A673 (cell line): ENCODE measurements at regions not wholly inside any gene's neighbourhood (a gene's known extent, or its start where the extent isn't known, plus 50 kb on each side); places are given as distances from the start of the nearest gene placed in this dataset.

Experiments used
- EZH2 ChIP-seq: fragments of 200-600 bp; sonication (generic); IDR thresholded peaks from 2 replicates; pipeline ENCODE4 v1.6.1; 2017; ENCODE audit warnings: borderline replicate concordance, low read depth, mild to moderate bottlenecking, mixed read lengths, antibody characterized with exemption, low read length; ENCODE audit not compliant: poor library complexity, severe bottlenecking
- TF ChIP-seq, protein P1 (sequence below): fragments of 300-800, 200-600 bp; sonication (generic); conservative IDR thresholded peaks from 2 replicates; pipeline ENCODE4 v1.5.1; 2017; ENCODE audit warnings: low read depth, mild to moderate bottlenecking, antibody characterized with exemption, low read length, moderate library complexity, mixed read lengths

DNA sequence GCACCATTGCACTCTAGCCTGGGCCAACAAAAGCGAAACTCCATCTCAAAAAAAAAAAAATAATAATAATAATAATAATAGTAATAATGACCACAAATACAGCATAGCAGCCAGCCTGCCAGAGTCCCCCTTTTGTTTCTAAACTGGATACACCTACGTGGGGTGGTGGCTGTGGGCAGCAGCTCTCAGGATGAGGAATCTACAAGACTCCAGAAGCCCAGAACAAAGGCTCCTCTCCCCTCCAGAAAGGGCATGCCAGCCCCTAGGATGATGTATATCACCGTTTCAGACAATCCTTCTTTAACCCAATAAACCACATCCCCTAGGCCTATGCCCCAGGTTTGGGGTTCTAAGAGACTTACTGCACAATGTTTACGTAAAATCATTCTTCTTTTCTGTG, 155.9 kb downstream of the QRSL1 start:
- no peak for TF ChIP-seq EZH2
- TF ChIP-seq, protein P1, sequence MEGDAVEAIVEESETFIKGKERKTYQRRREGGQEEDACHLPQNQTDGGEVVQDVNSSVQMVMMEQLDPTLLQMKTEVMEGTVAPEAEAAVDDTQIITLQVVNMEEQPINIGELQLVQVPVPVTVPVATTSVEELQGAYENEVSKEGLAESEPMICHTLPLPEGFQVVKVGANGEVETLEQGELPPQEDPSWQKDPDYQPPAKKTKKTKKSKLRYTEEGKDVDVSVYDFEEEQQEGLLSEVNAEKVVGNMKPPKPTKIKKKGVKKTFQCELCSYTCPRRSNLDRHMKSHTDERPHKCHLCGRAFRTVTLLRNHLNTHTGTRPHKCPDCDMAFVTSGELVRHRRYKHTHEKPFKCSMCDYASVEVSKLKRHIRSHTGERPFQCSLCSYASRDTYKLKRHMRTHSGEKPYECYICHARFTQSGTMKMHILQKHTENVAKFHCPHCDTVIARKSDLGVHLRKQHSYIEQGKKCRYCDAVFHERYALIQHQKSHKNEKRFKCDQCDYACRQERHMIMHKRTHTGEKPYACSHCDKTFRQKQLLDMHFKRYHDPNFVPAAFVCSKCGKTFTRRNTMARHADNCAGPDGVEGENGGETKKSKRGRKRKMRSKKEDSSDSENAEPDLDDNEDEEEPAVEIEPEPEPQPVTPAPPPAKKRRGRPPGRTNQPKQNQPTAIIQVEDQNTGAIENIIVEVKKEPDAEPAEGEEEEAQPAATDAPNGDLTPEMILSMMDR: no peak
